ENCODE measurements at regions not wholly inside any gene's neighbourhood (a gene's known extent, or its start where the extent isn't known, plus 50 kb on each side); places are given as distances from the start of the nearest gene placed in this dataset.

DNA sequence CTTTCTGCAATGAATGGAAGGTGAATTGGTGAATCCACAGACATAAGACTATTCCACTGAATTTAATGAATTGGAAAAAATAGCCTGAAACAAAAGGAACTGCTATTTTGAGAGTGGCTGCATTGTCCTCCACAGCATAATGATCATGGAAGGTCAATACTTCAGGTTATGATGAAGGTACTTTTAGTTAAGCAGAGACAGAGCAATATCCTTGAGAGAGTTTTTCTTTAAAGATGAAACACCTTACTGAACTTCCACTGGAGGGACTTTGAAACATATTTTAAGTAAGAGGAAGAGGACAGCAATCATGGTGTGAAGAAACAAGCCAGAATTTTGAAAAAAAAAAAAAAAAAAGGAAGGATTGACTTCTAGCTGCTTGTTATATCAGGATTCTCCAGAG is 68.8 kb upstream of the DPP10 start:
- no peak overlapping the region for H3K4me3 ChIP-seq
- no peak for DNase-seq
- H3K9me3 ChIP-seq = peaks cover 5% of the 10 kb centered on the region
- no peaks in the 10 kb centered on the region for H3K27me3 ChIP-seq
- H3K36me3 ChIP-seq = no peaks in the 10 kb centered on the region

DNA sequence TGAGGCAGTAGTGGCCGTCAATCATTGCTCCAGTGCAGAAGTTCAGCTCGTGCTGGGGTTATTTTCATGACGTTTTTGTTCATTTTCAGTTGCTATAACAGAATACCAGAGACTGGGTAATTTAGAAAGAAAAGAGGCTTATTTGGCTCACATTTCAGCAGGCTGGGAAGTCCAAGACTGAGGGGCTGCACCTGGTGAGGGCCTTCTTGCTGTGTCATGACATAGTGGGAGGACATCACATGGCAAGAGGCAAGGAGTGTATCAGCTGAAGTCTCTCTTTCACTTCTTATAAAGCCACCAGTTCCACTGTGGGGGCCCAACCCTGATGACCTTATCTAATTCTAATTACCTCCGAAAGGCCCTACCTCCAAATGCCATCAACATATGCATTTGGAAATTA is 58.0 kb upstream of the DPP10 start:
- no peaks in the 10 kb centered on the region for H3K9me3 ChIP-seq
- H3K27me3 ChIP-seq = no peaks in the 10 kb centered on the region
- no peaks in the 10 kb centered on the region for H3K36me3 ChIP-seq
- no peak overlapping the region for H3K4me3 ChIP-seq
- DNase-seq = no peak

DNA sequence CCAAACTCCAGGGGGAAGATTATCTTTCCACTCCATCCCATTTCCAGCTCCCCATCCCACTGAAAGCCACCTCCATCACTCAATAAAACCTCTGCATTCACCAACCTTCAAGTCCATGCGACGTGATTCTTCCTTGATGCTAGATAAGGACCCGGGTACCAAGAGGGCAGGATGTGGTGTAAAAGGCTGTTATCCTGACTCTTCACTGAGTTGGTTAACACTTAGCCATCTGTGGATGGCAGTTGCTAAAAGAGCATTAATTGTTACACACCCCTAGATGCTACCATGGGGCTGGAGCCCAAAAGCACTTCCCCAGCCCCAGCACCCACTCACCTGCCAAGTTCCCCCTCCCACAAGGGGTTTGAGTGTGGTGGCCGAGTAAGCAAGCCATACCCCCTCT is 53.4 kb upstream of the DPP10 start:
- Histone ChIP-seq H3K36me3 (no peaks in the 10 kb centered on the region), H3K4me3 (no peak overlapping the region), H3K9me3 (no peaks in the 10 kb centered on the region), H3K27me3 (no peaks in the 10 kb centered on the region)
- no peak for DNase-seq

All from MG63 (cell line).